ENCODE measurements at regions not wholly inside any gene's neighbourhood (a gene's known extent, or its start where the extent isn't known, plus 50 kb on each side); places are given as distances from the start of the nearest gene placed in this dataset.

DNA sequence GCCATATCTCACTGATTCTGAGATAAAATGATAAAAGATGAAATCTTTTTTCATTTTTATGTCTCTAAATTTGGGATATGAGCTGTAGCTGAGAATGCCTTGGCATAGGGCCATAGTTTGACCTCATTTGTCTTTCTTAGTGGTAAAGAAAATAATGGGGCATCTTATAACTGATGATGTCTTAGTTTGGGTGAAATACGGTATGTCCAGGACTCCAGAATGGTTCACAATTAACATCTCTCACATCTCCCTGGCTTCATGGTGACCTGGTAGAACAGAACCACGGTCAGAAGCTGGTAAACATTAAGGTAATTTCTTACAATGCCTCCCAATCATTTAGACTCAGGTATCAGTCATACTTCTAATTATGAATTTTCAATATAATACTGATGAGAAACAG lies 250.8 kb downstream of the MAT2B start:
- TF ChIP-seq, protein P1, sequence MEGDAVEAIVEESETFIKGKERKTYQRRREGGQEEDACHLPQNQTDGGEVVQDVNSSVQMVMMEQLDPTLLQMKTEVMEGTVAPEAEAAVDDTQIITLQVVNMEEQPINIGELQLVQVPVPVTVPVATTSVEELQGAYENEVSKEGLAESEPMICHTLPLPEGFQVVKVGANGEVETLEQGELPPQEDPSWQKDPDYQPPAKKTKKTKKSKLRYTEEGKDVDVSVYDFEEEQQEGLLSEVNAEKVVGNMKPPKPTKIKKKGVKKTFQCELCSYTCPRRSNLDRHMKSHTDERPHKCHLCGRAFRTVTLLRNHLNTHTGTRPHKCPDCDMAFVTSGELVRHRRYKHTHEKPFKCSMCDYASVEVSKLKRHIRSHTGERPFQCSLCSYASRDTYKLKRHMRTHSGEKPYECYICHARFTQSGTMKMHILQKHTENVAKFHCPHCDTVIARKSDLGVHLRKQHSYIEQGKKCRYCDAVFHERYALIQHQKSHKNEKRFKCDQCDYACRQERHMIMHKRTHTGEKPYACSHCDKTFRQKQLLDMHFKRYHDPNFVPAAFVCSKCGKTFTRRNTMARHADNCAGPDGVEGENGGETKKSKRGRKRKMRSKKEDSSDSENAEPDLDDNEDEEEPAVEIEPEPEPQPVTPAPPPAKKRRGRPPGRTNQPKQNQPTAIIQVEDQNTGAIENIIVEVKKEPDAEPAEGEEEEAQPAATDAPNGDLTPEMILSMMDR (IDR thresholded peaks at IDR 0.05 in 8 of 11, conservative IDR thresholded peaks at IDR 0.05 in 3 of 11), result no peak
- TF ChIP-seq POLR2A (IDR thresholded peaks at IDR 0.05), result no peak
